ENCODE measurements at regions not wholly inside any gene's neighbourhood (a gene's known extent, or its start where the extent isn't known, plus 50 kb on each side); places are given as distances from the start of the nearest gene placed in this dataset.

DNA sequence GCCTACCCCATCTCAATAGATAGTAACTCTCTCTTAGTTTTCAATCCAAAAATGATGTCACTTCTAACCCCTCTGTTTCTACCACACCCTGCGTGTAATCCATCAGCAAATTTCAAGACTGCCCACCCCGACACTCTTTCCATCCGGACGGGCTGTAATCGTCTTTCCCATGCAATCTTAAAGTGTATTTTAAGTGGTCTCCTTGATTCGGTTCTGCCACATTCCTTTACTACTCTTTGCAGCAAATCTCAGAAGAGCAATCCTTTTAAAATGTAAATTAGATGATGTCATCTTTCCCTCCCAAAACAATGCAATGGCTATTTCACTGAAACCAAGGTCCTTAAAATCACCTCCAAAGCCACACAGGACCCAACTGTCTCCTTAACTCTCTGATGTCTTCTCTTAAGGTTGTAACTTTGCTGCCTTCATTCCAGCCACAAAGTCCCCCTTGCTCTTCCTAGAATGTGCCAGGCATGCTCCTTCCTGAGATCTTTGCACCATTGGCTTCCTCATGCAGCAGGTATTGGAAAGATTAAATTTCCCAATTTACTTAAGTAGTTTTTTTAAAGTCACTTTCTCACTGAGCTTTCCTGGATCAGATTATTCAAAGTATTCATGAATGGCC, 932.5 kb upstream of the WWC1 start:
- no peak for TF ChIP-seq BACH2 (CRISPR knock-in tag; IDR thresholded peaks at IDR 0.05; ENCODE audit: borderline replicate concordance)
- TF ChIP-seq RARB (CRISPR knock-in tag; IDR thresholded peaks at IDR 0.05) = no peak
- no peak for TF ChIP-seq ZFP30 (CRISPR knock-in tag; IDR thresholded peaks at IDR 0.05)
- no peak for TF ChIP-seq PPARA (CRISPR knock-in tag; IDR thresholded peaks at IDR 0.05; ENCODE audit: borderline replicate concordance)
- no peak for TF ChIP-seq GLIS3 (CRISPR knock-in tag; IDR thresholded peaks at IDR 0.05)
- TF ChIP-seq PATZ1 (CRISPR knock-in tag; IDR thresholded peaks at IDR 0.05; ENCODE audit: borderline replicate concordance) = no peak
- TF ChIP-seq CREB5 (CRISPR knock-in tag; IDR thresholded peaks at IDR 0.05; ENCODE audit: low read depth) = no peak

GRCh38 chr5:167361795-167362194, 929.6 kb upstream of the WWC1 start:
- no peak for ATAC-seq
- TF ChIP-seq TSHZ2 (CRISPR knock-in tag; IDR thresholded peaks at IDR 0.05) = no peak
- no peak for TF ChIP-seq OSR1 (CRISPR knock-in tag; IDR thresholded peaks at IDR 0.05)
- TF ChIP-seq SNAI2 (CRISPR knock-in tag; IDR thresholded peaks at IDR 0.05) = no peak
- TF ChIP-seq CREB5 (CRISPR knock-in tag; IDR thresholded peaks at IDR 0.05; ENCODE audit: low read depth) = no peak
- no peak for TF ChIP-seq PATZ1 (CRISPR knock-in tag; IDR thresholded peaks at IDR 0.05; ENCODE audit: borderline replicate concordance)
- TF ChIP-seq, protein P1, sequence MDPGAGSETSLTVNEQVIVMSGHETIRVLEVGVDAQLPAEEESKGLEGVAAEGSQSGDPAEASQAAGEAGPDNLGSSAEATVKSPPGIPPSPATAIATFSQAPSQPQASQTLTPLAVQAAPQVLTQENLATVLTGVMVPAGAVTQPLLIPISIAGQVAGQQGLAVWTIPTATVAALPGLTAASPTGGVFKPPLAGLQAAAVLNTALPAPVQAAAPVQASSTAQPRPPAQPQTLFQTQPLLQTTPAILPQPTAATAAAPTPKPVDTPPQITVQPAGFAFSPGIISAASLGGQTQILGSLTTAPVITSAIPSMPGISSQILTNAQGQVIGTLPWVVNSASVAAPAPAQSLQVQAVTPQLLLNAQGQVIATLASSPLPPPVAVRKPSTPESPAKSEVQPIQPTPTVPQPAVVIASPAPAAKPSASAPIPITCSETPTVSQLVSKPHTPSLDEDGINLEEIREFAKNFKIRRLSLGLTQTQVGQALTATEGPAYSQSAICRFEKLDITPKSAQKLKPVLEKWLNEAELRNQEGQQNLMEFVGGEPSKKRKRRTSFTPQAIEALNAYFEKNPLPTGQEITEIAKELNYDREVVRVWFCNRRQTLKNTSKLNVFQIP (CRISPR knock-in tag; IDR thresholded peaks at IDR 0.05; ENCODE audit: borderline replicate concordance, low read depth) = no peak
- no peak for TF ChIP-seq TCF4 (CRISPR knock-in tag; IDR thresholded peaks at IDR 0.05; ENCODE audit: borderline replicate concordance)
- TF ChIP-seq ZNF565 (CRISPR knock-in tag; conservative IDR thresholded peaks at IDR 0.05; ENCODE audit: low read depth) = no peak
- TF ChIP-seq RARB (CRISPR knock-in tag; IDR thresholded peaks at IDR 0.05) = no peak
- TF ChIP-seq, protein P2, sequence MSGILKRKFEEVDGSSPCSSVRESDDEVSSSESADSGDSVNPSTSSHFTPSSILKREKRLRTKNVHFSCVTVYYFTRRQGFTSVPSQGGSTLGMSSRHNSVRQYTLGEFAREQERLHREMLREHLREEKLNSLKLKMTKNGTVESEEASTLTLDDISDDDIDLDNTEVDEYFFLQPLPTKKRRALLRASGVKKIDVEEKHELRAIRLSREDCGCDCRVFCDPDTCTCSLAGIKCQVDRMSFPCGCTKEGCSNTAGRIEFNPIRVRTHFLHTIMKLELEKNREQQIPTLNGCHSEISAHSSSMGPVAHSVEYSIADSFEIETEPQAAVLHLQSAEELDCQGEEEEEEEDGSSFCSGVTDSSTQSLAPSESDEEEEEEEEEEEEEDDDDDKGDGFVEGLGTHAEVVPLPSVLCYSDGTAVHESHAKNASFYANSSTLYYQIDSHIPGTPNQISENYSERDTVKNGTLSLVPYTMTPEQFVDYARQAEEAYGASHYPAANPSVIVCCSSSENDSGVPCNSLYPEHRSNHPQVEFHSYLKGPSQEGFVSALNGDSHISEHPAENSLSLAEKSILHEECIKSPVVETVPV (CRISPR knock-in tag; IDR thresholded peaks at IDR 0.05) = no peak
- no peak for TF ChIP-seq GLIS3 (CRISPR knock-in tag; IDR thresholded peaks at IDR 0.05)
- TF ChIP-seq ZNF70 (CRISPR knock-in tag; IDR thresholded peaks at IDR 0.05) = no peak
- no peak for TF ChIP-seq ZFP30 (CRISPR knock-in tag; IDR thresholded peaks at IDR 0.05)
- TF ChIP-seq TOX (CRISPR knock-in tag; IDR thresholded peaks at IDR 0.05; ENCODE audit: borderline replicate concordance) = no peak
- no peak for TF ChIP-seq CSDC2 (CRISPR knock-in tag; IDR thresholded peaks at IDR 0.05)
- no peak for TF ChIP-seq PPARA (CRISPR knock-in tag; IDR thresholded peaks at IDR 0.05; ENCODE audit: borderline replicate concordance)
- TF ChIP-seq BACH2 (CRISPR knock-in tag; IDR thresholded peaks at IDR 0.05; ENCODE audit: borderline replicate concordance) = no peak
- TF ChIP-seq ZNF8 (CRISPR knock-in tag; IDR thresholded peaks at IDR 0.05) = no peak

More for the DNA sequence above, 932.5 kb upstream of the WWC1 start:
- no peak for ATAC-seq

All from SK-N-SH treated with all-trans-retinoic acid at 6 μM for 48 hours (cell line).